Stimulated activated CD8-positive, alpha-beta memory T cell treated with anti-CD3 and anti-CD28 coated beads, Interleukin-15, amount 100 ng/mL, for 4 hours (primary cell): ENCODE measurements at regions not wholly inside any gene's neighbourhood (a gene's known extent, or its start where the extent isn't known, plus 50 kb on each side); places are given as distances from the start of the nearest gene placed in this dataset.
A peak's percentile ranks its signal among the peaks of the same experiment; 100 is the strongest.

Experiments used
- DNase-seq, 2 donors: peaks; one replicate each; pipeline ENCODE4 v3.0.0-alpha.2; 2020; ENCODE audit warnings: low read depth in 2 of 2

- DNase-seq, result no peak
These were observed 128.2 kb upstream of the XYLT1 start for GRCh38 chr16:17598968-17599367.

DNA sequence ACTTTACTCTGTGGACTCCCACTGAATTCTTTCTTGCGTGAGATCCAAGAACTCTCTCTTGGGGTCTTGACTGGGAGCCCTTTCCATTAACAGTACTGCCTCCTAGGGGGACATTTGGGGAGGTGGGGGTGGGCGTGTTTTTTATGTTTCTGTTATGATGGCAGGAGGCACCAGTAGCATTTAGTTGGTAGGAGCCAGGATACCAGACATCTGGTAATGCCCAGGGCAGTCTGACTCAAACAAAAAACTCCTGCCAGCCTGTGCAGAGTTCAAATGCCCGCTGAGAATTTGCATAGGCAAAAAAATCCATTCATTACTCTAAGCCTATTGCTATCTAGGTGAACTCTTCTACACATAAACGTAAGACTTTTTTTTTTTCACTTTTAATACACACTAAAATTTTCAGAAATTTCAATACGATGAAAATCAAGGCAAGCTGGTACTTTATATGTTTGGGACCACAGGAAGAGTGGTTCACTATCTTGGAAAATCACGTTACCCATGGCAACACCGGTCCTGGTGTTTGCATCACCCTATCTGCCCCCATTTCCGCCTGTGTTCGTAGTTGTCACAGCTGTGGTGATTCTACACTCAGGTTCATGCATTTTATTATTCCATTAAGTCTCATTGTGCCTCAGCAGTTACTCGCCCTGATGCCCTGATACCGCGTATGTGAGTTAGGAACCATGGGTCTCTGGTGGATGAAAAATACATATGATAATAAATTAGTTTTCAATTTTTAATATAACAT is 121.1 kb upstream of the XYLT1 start:
- DNase-seq, result no peak

- peak; percentile 2 to 27 for DNase-seq
These were observed 120.2 kb upstream of the XYLT1 start for GRCh38 chr16:17590711-17591654.

DNA sequence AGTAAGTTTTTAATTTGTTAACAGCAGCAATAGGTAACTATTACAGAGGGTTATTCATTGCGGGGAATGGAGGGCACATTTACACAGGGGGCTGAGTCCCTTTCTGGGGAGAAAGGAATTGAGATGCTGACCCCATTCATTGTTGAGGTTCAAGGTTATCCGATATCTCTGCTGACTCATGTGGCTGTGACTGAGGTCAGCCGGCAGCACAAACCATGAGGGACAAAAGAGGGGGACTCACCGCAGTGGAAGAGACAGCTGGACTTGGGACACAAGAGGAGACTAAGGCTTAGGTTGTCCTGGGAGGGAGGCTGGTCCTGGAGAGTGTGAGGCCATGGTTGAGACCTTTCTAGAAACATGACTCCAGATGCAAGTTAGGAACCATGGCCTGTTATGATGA is 119.1 kb upstream of the XYLT1 start:
- DNase-seq, result no peak

DNA sequence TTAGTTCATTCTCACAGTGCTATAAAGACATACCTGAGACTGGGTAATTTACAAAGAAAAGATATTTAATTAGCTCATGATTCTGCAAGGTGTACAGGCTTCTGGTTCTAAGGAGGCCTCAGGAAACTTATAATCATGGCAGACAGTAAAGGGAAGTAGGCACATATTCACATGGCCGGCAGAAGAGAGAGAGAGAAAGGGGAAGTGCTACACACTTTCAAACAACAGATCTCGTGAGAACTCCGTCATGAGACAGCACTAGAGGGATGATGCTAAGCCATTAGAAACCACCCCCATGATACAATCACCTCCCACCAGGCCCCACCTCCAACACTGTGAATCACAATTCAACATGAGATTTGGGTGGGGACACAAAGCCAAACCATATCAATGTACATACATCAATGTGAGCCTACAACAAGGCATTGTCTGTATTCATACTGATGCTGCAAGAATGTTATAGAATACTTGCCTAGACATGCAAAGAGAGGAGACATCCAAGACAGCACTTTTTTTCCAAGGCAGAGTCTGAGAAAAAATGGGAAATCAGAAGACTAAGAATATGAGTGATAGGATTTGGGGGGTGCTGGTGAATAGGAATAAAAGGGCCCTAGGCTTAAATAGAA is 114.8 kb upstream of the XYLT1 start:
- no peak for DNase-seq

DNA sequence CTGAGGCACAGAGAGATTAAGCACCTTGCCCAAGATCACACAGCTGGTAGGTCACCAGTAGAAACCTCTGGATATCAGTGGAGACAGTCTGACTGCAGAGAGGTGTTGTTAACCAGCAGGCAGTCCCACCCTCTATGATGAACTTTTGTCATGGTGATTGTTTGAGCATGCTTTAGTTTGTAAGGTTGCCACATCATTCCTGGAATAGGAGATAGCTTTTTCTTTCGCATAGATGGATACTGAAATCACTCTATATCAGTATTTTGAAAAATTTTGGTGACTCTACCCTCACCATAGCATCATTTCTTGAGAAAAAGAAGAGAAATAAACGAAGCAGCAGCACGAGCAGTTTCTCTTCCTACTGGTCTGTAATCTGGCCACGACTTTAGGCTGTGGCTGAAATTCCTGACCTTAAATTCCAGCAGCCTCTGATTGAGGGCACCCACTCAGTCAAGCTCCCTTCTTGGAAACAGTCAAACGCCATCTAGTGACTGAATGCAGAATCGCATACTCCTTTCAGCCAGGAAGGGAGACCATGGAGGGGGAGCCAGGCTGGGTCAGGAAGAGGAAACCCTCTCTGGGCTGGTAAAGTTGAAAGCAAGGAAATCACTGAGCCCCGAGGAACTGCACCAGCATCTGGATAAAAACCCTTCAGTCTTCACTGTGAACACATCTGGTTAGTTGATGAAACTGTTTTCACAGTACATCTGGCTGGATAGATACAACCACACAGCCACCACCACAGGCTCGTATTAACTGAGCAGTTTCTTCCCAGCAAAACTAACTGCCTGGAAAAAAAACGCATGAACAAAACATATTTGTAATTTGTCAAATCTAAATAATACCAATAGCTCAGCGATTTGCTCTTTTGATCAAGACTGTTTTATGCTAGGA is 108.5 kb upstream of the XYLT1 start:
- DNase-seq, result peak in 1 of 2 donors; percentile 15

DNA sequence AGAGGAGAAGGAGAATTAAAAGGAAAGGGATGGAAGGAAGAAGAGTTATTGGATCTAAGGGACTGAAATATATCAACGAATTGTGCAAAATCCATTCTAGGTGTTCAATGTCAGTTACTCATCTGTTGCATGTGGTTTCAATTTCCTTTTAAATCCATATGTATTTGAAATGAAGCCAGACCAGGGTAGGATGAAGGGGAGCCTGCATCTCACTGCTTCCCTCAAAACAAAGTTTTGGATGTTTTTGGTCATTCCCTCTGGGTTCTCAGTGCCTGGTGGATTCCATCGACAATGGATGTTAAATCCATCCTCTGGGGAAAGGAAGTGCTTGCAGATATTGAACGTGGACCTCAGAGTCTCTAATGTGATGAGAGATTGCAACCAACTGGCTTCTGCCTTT is 103.5 kb upstream of the XYLT1 start:
- DNase-seq, result no peak

DNA sequence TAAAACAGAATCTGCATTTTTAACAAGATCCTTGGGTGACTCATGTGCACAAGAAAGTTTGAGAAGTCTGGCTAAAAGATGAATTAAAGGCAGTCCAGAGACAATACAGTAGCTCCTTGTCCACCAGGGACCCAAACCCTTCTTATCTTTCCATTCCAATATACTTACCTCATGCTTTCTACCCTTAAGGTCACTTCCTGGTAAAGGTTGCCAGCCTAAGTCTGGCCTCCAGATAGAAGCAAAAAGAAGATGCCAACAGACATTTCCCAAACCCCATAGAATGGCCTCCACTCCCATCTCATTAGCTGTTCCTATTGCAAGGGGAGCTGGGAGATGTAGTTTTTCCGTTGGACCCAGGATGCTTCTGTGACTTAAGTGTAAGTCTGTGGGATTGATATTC is 101.4 kb upstream of the XYLT1 start:
- DNase-seq, result no peak

GRCh38 chr16:17571499-17572093 is 100.8 kb upstream of the XYLT1 start:
- no peak for DNase-seq

DNA sequence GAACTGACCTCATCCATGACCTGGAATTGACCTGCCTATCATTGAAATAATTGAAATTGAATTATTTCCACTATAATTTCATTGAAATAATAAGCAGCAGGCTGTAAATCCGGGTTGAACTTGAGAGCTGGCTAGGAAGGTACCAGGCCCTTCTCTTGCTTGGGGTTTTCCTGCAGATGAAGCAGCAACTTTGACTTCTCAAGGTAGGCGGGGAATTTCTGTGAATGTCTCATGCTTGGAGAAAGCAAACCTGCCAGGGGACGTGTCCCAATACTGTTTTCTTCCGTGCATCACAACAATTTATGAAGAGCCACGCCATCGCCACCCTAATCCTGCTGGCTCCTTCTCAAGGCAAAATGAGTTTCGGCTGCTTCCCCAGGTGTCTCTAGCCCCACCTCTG is 97.5 kb upstream of the XYLT1 start:
- no peak for DNase-seq

DNA sequence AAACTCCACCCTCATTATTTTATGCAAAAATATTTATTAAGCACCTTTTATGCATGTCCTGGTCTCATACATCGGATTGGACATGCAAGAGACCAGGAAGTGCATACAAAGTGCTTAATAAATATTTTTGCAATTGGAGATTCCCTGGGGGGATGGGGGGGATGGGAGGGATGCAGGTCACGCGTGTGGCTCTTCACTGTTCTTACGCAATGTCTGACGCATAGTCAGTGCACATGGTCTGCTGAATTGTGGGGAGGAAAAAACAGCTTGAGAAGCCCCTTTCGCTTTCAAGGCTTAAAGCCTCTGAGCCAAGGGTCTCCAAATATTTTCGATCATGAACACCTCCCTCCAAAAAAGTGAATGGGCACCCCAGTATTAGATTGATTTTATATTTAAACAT is 96.7 kb upstream of the XYLT1 start:
- DNase-seq, result no peak

GRCh38 chr16:17566656-17567450 is 96.1 kb upstream of the XYLT1 start:
- DNase-seq, result no peak

DNA sequence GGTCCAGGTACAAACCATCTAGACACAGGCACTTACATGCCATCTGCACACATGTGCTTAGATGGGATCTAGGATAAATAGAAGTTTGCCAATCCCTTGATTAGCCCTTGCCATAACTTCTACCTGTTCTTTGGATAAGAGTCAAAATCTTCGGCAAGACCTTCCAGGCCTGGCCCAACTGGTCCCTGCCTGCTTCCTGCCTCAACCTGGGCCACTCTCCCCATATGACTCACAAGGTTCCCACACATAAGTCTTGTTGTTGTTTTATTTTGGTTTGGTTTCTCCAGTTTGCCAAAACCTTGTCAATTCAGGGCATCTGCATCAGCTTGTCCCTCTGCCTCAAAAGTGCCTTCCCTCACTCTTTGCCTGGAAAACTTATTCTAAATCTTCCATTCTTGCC is 95.3 kb upstream of the XYLT1 start:
- DNase-seq, result no peak

DNA sequence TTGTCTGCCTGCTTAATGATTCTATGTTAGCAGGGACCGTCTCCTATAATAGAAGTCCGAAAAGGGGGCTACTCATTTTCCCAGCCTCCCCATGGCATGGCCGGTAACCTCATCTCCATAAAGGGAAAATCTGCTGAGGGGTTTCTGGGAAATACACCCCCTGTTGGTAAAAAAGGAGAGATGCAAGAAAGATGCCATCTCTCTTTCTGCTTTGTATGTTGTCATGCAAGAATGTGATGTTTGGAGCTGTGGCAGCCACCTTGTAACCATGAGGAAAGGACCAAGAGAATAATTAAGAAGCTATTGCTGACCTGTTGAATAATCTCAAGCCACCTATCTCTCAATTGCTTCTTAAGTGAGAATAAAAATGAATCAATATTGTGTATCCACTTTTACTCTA is 94.8 kb upstream of the XYLT1 start:
- DNase-seq, result no peak

DNA sequence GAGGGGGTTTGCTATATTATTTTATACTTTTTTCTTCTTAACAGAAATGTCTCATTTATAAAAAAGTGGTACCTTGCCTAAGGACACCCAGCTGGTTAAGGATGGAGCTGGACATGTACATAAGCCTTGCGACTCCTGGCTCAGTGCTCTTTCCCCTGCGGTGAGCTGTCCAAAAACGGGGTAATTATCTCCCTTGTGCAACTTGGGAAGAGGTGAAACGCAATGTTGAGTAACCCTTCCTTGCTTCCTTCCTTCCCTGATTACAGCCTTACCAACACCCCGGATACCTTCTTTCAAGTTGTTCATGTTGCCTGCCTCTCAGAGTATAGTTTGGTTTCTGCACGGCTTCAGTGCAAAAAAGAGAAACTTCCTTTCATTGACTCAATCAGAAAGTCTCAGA is 94.1 kb upstream of the XYLT1 start:
- no peak for DNase-seq

DNA sequence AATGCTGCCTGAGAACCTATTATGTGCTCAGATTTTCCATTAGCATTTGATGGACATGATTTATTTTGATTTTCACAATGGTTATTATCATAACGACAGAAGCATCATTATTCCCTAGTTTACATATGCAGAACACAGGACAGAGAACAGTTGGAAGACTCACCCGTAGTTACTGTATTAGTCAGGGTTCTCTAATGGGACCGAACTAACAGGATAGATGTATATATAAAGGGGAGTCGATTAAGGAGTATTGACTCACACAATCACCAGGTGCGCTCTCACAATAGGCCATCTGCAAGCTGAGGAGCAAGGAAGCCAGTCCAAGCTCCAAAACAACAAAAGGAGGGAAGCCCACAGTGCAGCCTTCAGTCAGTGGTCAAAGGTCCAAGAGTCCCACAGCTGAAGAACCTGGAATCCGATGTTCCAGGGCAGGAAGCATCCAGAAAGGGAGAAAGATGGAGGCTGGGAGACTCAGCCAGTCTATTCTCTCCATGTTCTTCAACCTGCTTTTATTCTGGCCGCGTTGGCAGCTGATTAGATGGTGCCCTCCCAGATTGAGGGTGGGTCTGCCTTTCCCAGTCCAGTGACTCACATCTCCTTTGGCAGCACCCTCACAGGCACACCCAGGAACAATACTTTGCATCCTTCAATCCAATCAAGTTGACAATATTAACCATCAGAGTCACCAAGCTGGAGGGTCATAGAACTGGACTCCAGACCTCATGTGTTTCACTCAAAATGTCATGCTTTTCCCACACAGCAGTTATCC is 92.7 kb upstream of the XYLT1 start:
- no peak for DNase-seq

- no peak for DNase-seq
These were observed 90.3 kb upstream of the XYLT1 start for GRCh38 chr16:17561056-17561455.

DNA sequence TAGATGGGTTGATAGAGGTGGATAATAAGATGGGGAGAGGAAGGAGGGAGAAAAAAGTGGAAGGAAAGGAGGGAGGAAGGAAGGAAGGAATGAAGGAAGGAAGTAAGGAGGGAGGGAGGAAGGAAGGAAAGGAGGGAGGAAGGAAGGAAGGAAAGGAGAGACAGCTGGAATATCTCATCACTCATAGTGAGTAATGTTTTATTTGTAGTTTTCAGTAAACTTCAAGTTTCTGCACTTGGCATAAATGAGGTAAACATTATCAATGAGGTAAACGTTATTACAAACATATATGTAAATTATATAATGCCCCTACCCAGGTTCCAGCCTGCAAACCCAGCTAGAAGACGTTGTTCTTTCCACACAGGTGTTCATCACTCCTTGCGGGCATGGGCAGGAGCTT is 89.8 kb upstream of the XYLT1 start:
- no peak for DNase-seq

DNA sequence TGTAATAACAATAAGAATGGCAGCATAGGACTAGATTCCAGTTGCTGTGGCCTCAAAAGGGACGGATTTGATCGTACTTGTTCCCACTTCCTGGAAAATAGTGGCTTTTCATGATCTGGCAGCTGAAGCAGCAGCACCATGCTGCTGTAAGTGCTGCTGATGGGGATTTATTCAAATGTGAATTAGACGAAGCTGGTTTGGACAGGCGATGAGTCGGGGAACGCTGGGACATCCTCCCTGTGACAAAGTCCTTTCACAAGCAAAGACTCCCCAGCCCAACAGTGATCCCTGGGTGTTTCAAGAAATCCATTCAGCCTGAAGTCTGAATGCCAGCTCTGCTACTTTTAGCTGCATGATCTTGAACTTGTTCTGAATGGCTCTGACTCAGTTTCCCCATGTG is 88.6 kb upstream of the XYLT1 start:
- no peak for DNase-seq

DNA sequence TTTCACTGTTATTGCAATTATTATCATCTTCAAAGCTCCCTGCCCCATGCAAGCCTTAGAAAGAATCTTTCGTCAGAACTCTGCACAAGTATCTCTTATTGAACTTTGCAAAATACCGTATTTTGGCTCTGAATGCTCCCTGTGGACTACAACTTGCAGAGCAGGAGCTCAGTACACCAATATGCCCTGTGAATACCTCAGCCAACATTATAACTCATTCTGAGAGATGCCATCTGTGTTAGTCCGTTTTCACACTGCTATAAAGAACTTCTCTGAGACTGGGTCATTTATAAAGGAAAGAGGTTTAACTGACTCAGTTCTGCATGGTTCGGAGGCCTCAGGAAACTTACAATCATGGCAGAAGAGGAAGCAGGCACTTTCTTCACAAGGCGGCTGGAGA is 87.2 kb upstream of the XYLT1 start:
- no peak for DNase-seq
